KMS-11 (cell line): ENCODE measurements at regions not wholly inside any gene's neighbourhood (a gene's known extent, or its start where the extent isn't known, plus 50 kb on each side); places are given as distances from the start of the nearest gene placed in this dataset.

Source experiments
- H2AFZ ChIP-seq: fragments of 200-600 bp; sonication (generic); 2 replicates; pipeline ENCODE4 v1.6.1; 2016; ENCODE audit warnings: antibody characterized with exemption, mixed run types, low read depth
- H3K27ac ChIP-seq: fragments of 200-600 bp; sonication (generic); 2 replicates; pipeline ENCODE4 v1.6.1; 2016; ENCODE audit warnings: mild to moderate bottlenecking, mixed run types
- H3K27me3 ChIP-seq: fragments of 200-600 bp; sonication (generic); 2 replicates; pipeline ENCODE4 v1.6.1; 2017; ENCODE audit warnings: mild to moderate bottlenecking, low read depth, mixed run types, moderate library complexity; ENCODE audit not compliant: insufficient read depth
- H3K36me3 ChIP-seq: fragments of 200-600 bp; sonication (generic); 2 replicates; pipeline ENCODE4 v1.6.1; 2017; ENCODE audit warnings: mild to moderate bottlenecking, mixed run types; ENCODE audit not compliant: insufficient read depth
- H3K4me1 ChIP-seq: fragments of 200-600 bp; sonication (generic); 2 replicates; pipeline ENCODE4 v1.6.1; 2016; ENCODE audit warnings: mild to moderate bottlenecking, low read depth, mixed run types; ENCODE audit not compliant: poor library complexity, severe bottlenecking
- H3K4me2 ChIP-seq: fragments of 200-600 bp; sonication (generic); 2 replicates; pipeline ENCODE4 v1.7.0; 2016; ENCODE audit warnings: mild to moderate bottlenecking, mixed run types
- H3K4me3 ChIP-seq: fragments of 200-600 bp; sonication (generic); IDR thresholded peaks from 2 replicates; pipeline ENCODE4 v1.6.1; 2017; ENCODE audit warnings: low read depth, low read length, mixed read lengths; ENCODE audit not compliant: insufficient read depth
- H3K79me2 ChIP-seq: fragments of 200-600 bp; sonication (generic); 2 replicates; pipeline ENCODE4 v1.6.1; 2016; ENCODE audit warnings: low read depth, mixed run types; ENCODE audit not compliant: insufficient read depth
- H3K9ac ChIP-seq: fragments of 200-600 bp; sonication (generic); 2 replicates; pipeline ENCODE4 v1.6.1; 2016; ENCODE audit warnings: mild to moderate bottlenecking, mixed run types
- H4K20me1 ChIP-seq: fragments of 200-600 bp; sonication (generic); 2 replicates; pipeline ENCODE4 v1.6.1; 2016; ENCODE audit warnings: mild to moderate bottlenecking, mixed run types; ENCODE audit not compliant: insufficient read depth
- TF ChIP-seq, protein P1 (sequence below): fragments of 200-600 bp; sonication (generic); conservative IDR thresholded peaks from 2 replicates; pipeline ENCODE4 v1.6.1; 2017; ENCODE audit warnings: low read depth, mild to moderate bottlenecking, antibody characterized with exemption, low read length, moderate library complexity, mixed read lengths

DNA sequence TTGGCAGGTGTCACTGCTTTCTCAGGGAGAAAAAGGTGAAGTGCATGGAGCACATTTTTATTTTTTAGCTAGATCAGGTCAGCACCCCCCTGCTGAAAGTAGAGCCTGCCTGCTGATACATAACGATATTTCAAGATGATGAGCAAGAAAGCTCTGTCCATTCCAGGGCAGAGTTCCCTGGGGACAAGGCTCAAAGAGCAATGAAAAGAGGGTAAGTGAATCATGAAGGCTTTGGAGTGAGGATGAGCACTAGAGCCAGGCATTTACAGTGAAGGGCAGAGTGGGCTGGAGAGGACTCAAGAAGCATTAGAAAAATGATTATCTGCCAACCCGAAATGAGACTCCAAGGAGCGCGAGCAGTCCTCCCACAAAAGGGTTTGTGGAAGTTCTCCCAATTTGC lies 345.7 kb downstream of the TLE4 start:
- H3K4me1 ChIP-seq = no peaks in the 10 kb centered on the region
- no peaks in the 10 kb centered on the region for H3K36me3 ChIP-seq
- no peaks in the 10 kb centered on the region for H3K27me3 ChIP-seq
- no peak overlapping the region for H3K4me3 ChIP-seq
- H3K4me2 ChIP-seq = no peak overlapping the region
- H3K79me2 ChIP-seq = no peaks in the 10 kb centered on the region
- TF ChIP-seq, protein P1, sequence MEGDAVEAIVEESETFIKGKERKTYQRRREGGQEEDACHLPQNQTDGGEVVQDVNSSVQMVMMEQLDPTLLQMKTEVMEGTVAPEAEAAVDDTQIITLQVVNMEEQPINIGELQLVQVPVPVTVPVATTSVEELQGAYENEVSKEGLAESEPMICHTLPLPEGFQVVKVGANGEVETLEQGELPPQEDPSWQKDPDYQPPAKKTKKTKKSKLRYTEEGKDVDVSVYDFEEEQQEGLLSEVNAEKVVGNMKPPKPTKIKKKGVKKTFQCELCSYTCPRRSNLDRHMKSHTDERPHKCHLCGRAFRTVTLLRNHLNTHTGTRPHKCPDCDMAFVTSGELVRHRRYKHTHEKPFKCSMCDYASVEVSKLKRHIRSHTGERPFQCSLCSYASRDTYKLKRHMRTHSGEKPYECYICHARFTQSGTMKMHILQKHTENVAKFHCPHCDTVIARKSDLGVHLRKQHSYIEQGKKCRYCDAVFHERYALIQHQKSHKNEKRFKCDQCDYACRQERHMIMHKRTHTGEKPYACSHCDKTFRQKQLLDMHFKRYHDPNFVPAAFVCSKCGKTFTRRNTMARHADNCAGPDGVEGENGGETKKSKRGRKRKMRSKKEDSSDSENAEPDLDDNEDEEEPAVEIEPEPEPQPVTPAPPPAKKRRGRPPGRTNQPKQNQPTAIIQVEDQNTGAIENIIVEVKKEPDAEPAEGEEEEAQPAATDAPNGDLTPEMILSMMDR = no peak
- no peak overlapping the region for H3K9ac ChIP-seq
- H3K27ac ChIP-seq = no peak overlapping the region
- H2AFZ ChIP-seq = no peak overlapping the region
- no peaks in the 10 kb centered on the region for H4K20me1 ChIP-seq

DNA sequence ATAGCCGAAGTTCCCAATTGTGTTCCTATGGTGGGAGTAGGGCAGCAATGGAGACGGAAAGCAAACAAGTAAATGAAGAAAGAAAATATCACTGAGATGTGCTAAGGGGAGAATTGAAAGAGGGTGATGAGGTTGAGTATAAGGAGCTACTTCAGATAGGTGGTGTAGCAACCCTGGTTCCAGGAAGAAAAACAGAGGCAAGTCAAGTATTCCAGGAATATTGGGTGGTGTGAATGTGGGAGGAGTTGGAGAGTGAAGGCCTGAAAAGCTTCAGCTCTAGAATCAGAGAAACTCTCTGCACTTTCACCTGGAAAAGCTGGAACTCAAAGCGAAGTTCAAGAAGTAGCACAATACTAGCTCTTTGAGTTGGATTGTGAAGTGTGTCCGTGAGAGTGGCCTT lies 342.1 kb downstream of the TLE4 start:
- no peak overlapping the region for H3K9ac ChIP-seq
- TF ChIP-seq, protein P1 = no peak
- no peak overlapping the region for H2AFZ ChIP-seq

DNA sequence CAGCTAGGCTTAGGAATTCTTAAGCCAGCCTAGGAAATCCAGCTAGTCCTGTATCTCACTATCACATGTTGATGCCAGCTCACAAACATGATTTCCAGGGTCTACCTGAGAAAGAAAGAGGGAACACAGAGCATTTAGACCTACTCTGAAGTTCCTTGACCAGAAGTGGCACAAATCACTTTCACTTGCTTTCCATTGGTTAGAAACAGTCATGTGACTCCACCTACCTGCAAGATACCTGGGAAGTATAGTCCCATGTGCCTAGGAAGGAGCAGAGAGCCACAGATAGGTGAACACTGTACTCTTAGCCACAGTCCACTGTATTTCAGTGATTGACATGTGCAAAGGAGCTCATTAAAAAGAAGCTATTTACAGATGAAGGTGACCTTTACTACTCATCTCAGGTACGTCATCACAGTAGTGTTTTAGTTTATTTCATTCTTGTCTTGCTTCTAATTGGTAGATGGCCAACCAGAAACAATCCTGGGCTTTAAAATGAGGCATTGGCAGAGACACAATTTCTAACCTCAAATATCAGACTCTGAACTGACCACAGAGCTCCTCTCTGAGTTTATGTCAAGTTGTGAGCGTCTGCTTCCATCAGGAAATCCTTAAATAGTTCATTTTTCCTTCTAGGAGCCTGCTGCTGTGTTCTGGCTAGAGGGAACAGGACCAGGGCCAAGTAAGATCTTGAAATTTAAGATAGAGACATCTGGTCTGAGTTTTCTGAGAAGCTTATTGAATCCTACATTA lies 340.7 kb downstream of the TLE4 start:
- H3K27me3 ChIP-seq = no peaks in the 10 kb centered on the region
- TF ChIP-seq, protein P1 = no peak
- no peaks in the 10 kb centered on the region for H3K79me2 ChIP-seq

More for the DNA sequence above, 342.1 kb downstream of the TLE4 start:
- H3K27me3 ChIP-seq = no peaks in the 10 kb centered on the region
- H3K36me3 ChIP-seq = no peaks in the 10 kb centered on the region
- H3K79me2 ChIP-seq = no peaks in the 10 kb centered on the region
- H3K4me3 ChIP-seq = no peak overlapping the region
- H3K4me1 ChIP-seq = no peaks in the 10 kb centered on the region
- no peak overlapping the region for H3K4me2 ChIP-seq
- no peak overlapping the region for H3K27ac ChIP-seq
- no peaks in the 10 kb centered on the region for H4K20me1 ChIP-seq

DNA sequence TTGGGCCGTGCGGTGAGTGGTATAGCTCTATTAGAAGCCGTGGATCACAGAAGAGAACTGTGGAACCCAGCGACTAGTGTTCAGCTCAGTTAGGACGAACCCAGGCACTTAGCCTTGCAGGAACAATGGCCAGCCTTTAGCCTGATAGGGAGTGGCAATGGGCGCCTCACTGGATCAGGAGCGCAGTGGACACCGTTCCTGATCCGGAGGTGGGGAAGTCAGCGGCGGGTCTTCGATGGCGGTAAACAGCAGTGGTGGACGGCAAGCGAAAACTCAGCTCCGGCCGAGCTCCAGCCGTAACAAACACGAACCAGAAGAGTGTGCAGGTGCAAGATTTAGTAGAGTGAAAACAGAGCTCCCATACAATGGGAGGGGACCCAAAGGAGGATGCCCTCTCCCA lies 340.0 kb downstream of the TLE4 start:
- H3K4me2 ChIP-seq = no peak overlapping the region
- TF ChIP-seq, protein P1 = no peak
- H3K79me2 ChIP-seq = no peaks in the 10 kb centered on the region
- H3K9ac ChIP-seq = no peak overlapping the region
- H3K36me3 ChIP-seq = no peaks in the 10 kb centered on the region
- no peaks in the 10 kb centered on the region for H3K4me1 ChIP-seq
- H4K20me1 ChIP-seq = no peaks in the 10 kb centered on the region
- H3K4me3 ChIP-seq = no peak overlapping the region
- H2AFZ ChIP-seq = no peak overlapping the region
- H3K27me3 ChIP-seq = no peaks in the 10 kb centered on the region
- no peak overlapping the region for H3K27ac ChIP-seq

More for the DNA sequence above, 340.7 kb downstream of the TLE4 start:
- no peaks in the 10 kb centered on the region for H4K20me1 ChIP-seq
- H3K4me3 ChIP-seq = no peak overlapping the region
- no peak overlapping the region for H3K27ac ChIP-seq
- H2AFZ ChIP-seq = no peak overlapping the region
- H3K4me1 ChIP-seq = no peaks in the 10 kb centered on the region
- no peak overlapping the region for H3K9ac ChIP-seq
- no peak overlapping the region for H3K4me2 ChIP-seq
- H3K36me3 ChIP-seq = no peaks in the 10 kb centered on the region
